NOMO-1 treated with dmso at 0.1 percent for 144 hours (cell line): ENCODE measurements at regions not wholly inside any gene's neighbourhood (a gene's known extent, or its start where the extent isn't known, plus 50 kb on each side); places are given as distances from the start of the nearest gene placed in this dataset.

ENCODE experiments used
- DNase-seq: peaks from one replicate; lab custom pipeline; 2025; ENCODE audit not compliant: unreplicated experiment; lab: John Stamatoyannopoulos, UW

DNA sequence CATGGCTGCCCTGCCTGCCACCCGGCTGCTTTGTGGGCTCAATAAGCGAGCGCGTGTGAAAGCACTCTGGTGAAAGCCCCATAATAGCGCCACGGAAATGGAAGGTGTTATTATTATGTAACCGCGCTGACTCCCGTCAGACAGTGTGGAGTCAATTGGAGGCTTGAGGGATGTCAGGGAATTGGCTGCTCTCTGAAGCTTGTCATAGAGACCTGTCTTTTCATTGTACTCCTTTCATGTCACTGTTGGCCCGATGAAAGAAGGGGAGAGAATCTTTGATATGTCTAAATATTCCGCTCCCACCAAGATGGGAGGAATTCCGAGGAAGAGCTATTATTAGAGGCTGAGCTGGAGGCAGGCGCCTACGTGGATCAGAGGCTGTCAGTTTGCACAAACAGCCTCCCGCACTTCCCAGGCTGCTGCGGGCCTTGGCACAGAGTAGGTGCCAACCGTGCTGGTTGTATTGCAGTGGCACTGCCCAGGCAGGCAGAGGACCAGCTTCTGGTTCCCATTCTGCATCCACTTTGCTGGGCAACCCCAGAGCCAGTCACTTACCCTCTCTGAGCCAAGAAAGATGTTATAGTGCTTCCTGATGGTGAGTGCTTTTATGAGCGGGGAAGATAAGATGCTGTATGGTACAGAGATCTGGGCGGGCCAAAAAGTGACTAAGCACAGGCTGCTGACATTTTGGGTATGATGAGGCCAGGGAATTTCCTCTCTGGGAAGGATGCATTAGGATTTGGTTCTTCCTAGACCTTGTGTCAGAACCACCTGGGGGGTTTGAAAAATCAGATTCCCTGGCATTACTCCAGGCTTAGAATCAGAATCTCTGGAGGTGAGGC lies 151.4 kb downstream of the RPS24 start:
- no peak for DNase-seq

GRCh38 chr10:78185693-78186055 lies 152.0 kb downstream of the RPS24 start:
- DNase-seq: no peak

GRCh38 chr10:78186572-78186971 lies 152.9 kb downstream of the RPS24 start:
- DNase-seq: no peak

- DNase-seq: no peak
Measured at GRCh38 chr10:78187371-78187770, 153.7 kb downstream of the RPS24 start.

DNA sequence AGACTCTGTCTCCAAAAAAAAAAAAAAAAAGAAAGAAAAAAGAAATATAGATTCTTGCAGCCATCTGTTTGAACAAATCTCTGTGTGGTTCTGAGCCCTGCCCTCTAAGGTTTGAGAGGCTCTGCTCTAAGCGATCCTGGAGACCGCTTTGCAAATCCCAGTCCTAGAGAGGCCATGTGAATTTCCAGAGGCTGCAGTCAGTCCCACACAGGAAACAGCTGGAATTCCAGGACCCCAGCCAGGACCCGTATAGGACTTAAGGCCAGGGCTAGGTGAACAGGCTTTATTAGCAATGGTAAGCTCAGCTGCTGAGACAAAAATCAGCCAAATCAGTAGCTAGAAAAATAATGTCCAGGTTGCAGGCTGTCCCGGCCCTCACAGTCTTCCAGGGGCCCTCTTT lies 154.8 kb downstream of the RPS24 start:
- DNase-seq: no peak

DNA sequence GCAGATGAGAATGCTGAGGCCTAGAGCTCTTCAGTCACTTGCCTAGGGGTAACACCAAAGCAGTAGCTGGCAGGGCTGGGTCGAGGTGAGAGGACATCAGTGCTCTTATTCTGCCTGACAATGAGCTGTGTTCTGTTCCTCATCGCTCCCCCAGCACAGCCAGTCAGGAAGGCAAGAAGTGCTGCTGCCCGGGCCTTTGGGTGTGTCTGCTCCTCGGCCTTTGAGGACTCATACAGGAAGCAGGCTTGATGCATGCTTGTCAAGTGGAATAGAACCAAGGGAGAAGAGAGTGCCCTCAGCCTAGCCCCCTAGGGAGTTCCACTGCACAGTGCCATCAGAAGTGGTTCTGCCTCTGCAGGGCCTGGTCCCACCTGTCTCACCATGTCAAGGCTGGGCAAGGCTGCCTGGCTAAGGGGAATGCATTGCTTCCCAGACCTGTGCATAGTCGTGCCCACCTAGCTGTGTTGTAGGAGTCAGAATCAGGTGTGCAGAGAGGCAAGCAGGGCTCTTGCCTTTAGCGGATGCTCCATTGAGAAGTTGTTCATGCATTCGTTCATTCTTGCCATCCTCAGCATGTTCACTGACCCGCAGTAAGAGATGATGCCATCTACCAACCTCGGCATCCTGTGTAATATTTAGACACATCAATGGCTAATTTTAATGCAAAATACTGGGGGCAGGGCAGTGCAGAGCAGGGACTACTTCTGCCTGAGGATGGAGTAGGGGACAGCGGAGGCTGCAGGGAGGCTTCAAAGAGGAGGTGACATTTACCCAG lies 156.6 kb downstream of the RPS24 start:
- DNase-seq: no peak

DNA sequence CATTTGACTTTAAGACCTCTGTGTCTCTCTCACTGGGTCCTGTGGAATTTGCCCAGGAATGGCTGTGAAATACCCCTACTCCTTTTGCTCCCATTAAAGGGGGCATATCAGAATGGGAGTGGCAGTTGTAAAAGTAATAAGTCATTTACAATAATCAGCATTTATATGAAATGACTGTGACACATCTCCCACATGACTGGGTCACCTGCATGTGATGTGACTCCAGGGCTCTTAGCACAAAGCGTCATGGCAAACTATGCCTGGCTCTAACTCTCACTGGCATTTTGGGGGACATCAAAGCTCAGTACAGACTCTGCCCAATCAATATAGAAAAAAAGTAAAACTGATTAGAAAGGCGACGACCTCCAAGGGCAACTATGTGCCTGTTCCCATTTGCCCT lies 157.6 kb downstream of the RPS24 start:
- no peak for DNase-seq

- no peak for DNase-seq
Measured at GRCh38 chr10:78193189-78193588, 159.5 kb downstream of the RPS24 start.

- DNase-seq: no peak
Measured at GRCh38 chr10:78194050-78194449, 160.4 kb downstream of the RPS24 start.

DNA sequence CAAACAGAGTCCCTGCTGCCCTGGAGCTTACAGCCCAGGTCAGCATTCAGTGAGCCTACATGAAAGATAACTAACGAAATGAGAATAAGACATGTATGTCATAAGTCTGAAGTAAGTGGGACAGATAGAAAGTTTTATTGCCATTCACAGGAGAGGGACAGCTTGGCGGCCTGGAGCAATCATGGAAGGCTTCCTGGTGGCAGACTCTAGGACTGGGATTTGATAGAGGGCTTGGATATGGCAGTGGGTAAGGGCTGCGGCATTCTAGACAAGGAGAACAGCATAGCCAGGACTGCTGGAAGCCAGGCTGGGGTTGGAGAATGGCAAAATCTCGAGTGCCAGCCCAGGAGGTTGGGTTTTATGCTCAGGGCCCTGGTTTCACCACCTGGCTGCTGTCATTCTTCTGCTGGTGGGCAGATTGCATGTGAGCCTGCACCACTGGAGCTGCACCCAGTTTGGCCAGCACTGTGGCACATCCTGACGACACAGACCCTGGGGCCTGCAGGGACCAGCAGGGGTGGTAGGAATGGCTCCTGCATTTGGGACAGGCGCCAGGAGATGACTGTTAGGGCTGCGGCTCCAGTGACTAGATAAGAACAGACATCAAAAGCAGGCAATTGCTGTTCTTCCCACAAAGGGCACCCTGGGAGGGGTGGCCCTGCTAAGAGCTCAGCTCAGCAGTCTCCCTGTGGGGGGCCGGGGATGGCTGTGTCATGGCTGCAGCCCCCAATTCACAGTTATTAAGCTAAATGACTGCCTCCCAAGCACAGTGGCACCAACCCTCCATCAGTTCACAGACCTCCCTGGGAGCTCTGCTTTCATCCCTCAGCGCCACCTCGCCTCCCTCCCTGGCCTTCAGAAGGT lies 161.1 kb downstream of the RPS24 start:
- no peak for DNase-seq

- DNase-seq: no peak
Measured at GRCh38 chr10:78196396-78196795, 162.7 kb downstream of the RPS24 start.

DNA sequence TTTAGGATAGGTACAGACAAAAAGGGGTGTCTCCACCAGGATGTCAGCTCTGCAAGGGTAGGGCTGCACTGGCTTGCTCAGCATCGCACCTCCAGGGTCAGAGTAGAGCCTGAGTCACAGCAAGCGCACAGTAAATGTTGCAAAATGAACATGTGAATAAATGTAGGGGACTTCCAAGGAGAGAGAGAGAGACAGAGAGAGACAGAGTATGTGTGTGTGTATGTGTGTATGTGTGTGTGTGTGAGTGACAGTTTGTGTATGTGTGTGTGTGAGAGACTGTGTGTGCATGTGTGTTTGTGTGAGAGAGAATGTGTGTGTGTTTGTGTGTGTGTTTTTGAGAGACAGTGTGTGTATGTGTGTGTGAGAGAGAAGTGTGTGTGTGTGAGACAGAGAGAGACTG lies 163.3 kb downstream of the RPS24 start:
- DNase-seq: no peak

DNA sequence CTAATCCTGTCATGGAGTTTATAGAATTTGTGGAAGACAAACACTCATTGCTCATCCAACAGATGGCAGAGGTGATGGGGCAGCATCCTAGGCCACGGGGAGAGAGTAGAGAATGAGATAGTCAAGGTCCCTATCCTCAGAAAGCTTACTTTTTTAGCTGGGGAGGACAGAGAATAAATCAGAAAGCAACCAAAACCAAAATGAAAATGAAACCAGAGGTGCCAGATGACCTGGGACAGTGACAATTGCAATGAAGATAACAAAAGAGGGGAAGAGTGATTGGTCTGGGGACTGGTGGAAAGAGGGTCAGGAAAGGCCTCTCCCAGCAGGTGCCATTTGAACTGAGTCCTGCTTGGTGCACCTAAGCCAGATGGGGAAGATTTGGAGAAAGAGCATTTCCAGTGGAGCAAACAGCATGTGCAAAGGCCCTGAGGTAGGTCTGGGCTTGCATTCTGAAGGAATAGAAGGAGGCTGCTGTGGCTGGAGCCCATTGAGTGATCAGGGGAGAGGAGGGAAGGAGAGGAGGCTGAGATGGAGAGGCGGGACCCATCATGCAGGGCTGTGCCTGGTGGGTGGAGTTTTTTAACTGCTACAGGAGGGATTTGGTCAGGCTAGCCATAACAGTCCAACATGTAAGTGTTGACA lies 164.1 kb downstream of the RPS24 start:
- no peak for DNase-seq

DNA sequence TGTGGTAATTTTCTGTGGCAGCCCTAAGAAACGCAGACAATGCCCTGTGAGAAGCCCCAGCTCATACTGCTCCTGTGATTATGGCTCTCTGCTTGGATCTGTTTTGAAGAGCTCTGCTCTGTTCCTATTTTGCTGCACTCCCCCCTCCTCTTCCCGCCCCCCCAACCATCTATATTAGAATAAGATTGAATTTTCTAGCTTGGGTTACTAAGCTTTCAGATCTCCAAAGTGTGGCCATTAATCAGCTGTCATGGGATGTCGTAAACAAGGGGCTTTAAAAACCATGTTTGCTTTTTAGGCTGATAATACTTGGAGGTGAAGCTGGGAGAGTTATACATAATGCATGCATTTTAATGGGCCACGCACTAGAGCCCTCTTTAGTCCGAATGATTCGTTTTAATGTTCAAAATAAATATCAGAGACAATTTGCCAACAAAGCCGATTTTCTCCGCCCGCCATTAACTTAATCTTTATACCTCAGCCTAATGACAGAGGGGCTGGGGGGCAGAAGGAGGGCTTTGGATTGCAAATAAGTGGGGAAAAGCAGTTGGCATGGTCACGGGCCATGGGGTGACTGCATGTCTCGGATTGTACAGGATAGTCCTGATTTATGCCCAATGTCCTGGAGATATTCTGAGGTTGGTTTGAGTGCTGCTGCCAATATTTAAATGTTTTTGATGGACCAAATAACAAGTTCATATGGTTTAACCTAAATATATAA lies 165.5 kb downstream of the RPS24 start:
- DNase-seq: no peak

DNA sequence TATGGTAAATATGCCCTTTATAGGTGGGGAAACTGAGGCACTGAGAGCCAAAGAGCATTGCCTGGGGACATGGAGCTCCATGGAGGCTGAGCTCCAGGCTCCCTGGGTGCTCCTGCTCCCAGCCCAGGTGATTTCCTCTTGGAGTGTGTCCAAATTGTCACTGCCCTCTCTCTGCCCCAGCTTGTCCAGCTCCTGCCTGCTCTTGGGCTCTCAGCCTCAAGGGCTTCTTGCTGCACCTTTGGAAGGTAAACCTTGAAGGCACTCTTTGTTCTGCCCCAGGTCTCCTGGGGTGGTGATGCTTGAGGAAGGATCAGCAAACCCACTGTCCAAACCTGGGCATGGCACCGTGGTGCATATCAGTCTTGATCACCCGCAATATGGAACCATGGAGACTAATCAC lies 166.1 kb downstream of the RPS24 start:
- no peak for DNase-seq

- no peak for DNase-seq
Measured at GRCh38 chr10:78200686-78201085, 167.0 kb downstream of the RPS24 start.

DNA sequence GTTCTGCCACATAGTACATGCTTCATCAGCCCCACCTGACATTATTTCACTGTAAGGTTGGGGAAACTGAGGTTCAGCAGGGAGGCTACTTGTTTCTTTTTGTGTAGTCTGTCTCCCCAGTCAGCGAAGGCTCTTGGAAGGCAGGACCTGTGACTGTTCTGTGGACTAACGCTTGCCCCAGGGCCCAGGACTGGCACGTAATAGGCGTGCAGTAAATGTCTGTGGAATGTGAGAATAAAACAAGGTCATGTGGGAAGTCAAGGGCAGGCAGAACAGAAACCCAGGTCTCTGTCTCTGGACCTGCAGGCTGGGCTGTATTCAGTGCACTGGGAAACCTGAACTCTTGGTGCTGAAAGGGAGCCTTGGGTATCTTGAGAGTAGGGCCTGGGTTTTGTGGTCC lies 168.7 kb downstream of the RPS24 start:
- no peak for DNase-seq

GRCh38 chr10:78203915-78204818 lies 170.5 kb downstream of the RPS24 start:
- DNase-seq: no peak

DNA sequence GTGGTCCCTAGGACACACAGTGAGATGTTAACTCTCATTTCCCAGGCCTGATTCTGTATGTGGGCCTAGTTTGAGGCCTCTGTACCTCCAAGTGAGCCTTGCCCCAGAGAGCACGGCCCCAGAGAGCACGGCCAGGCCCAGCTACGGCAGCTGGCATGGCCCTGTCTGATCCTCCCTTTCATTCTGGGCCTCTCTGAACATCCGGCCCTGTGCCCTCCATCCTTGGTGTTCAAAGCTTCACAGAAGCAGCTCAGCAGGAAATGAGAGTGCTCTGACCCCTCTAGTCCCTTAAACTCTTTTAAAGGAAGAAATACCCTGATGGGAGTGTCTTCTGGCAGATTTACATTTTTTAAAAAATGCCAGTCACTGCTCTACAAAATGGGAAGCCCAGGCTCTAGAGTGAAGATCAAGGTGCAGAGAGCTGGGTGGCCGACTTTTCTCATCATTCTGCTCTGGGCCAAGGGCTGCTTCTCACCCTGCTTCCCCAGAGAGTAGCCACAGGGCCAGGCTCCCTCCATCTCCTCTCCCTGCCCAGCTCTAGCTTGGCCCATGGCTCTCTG lies 171.9 kb downstream of the RPS24 start:
- DNase-seq: no peak
